HG03045 (cell line): ENCODE measurements at regions not wholly inside any gene's neighbourhood (a gene's known extent, or its start where the extent isn't known, plus 50 kb on each side); places are given as distances from the start of the nearest gene placed in this dataset.

Experiments
- ATAC-seq: cut with Tn5 transposase; IDR thresholded peaks from one replicate; pipeline ENCODE4 v1.9.1; 2021; ENCODE audit warnings: mild to moderate bottlenecking, moderate library complexity; ENCODE audit not compliant: unreplicated experiment

- ATAC-seq = no peak
Observed at GRCh38 chr18:28635530-28635929, 458.6 kb upstream of the CDH2 start.

GRCh38 chr18:28626756-28627155 is 449.8 kb upstream of the CDH2 start:
- no peak for ATAC-seq

- ATAC-seq = no peak
Observed at GRCh38 chr18:28607991-28608390, 431.1 kb upstream of the CDH2 start.

GRCh38 chr18:28606686-28607085 is 429.8 kb upstream of the CDH2 start:
- no peak for ATAC-seq

GRCh38 chr18:28602391-28602790 is 425.5 kb upstream of the CDH2 start:
- no peak for ATAC-seq

GRCh38 chr18:28594034-28594433 is 417.1 kb upstream of the CDH2 start:
- ATAC-seq = no peak

GRCh38 chr18:28588884-28589549 is 412.1 kb upstream of the CDH2 start:
- no peak for ATAC-seq

GRCh38 chr18:28584731-28585130 is 407.8 kb upstream of the CDH2 start:
- ATAC-seq = no peak

GRCh38 chr18:28582724-28583123 is 405.8 kb upstream of the CDH2 start:
- no peak for ATAC-seq

- ATAC-seq = no peak
Observed at GRCh38 chr18:28581521-28582071, 404.7 kb upstream of the CDH2 start.

- ATAC-seq = no peak
Observed at GRCh38 chr18:28576941-28577340, 400.0 kb upstream of the CDH2 start.

- no peak for ATAC-seq
Observed at GRCh38 chr18:28575123-28575522, 398.2 kb upstream of the CDH2 start.

GRCh38 chr18:28574175-28574574 is 397.2 kb upstream of the CDH2 start:
- no peak for ATAC-seq

- ATAC-seq = no peak
Observed at GRCh38 chr18:28571929-28572328, 395.0 kb upstream of the CDH2 start.

- ATAC-seq = no peak
Observed at GRCh38 chr18:28560331-28560730, 383.4 kb upstream of the CDH2 start.

- no peak for ATAC-seq
Observed at GRCh38 chr18:28559511-28559910, 382.6 kb upstream of the CDH2 start.

- ATAC-seq = no peak
Observed at GRCh38 chr18:28541934-28542333, 365.0 kb upstream of the CDH2 start.

GRCh38 chr18:28541276-28541930 is 364.5 kb upstream of the CDH2 start:
- no peak for ATAC-seq

GRCh38 chr18:28529644-28530043 is 352.7 kb upstream of the CDH2 start:
- no peak for ATAC-seq

- ATAC-seq = no peak
Observed at GRCh38 chr18:28526196-28526595, 349.3 kb upstream of the CDH2 start.

GRCh38 chr18:28523758-28524475 is 347.0 kb upstream of the CDH2 start:
- no peak for ATAC-seq

GRCh38 chr18:28522236-28522635 is 345.3 kb upstream of the CDH2 start:
- no peak for ATAC-seq
